Breast epithelium (tissue), 3 donors: ENCODE measurements at regions not wholly inside any gene's neighbourhood (a gene's known extent, or its start where the extent isn't known, plus 50 kb on each side); places are given as distances from the start of the nearest gene placed in this dataset.

Experiments used
- POLR2A ChIP-seq: fragments of 450-650 bp; IDR thresholded peaks from one replicate; pipeline ENCODE4 v1.6.1; 2016; ENCODE audit warnings: antibody characterized with exemption, mild to moderate bottlenecking, moderate library complexity
- TF ChIP-seq, protein P1 (sequence below), 3 donors: fragments of 450-650 bp; IDR thresholded peaks; one replicate each; pipeline ENCODE4 v1.5.1; 2016 to 2017; ENCODE audit warnings: antibody characterized with exemption in 3 of 3, mild to moderate bottlenecking in 3 of 3, moderate library complexity in 3 of 3

DNA sequence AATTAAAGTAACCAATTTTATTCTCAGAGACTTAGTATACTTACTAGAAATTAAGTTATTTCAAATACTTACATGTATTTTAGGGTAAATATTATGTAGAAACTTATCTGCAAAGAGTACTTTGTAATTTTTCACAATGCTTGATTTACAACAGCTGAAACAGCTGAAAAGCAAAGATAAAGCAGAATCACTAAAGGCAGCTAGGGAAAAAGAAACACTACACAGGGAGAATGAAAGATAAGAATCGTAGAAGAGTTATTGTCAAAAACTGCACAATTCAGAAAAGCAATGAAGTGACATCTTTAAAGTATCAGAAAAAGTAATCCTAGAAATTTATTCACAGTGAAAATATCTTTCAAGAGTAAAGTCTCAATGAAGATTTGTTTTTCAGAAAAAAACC, 69.7 kb upstream of the ZNF804B start:
- no peak for TF ChIP-seq POLR2A
- TF ChIP-seq, protein P1, sequence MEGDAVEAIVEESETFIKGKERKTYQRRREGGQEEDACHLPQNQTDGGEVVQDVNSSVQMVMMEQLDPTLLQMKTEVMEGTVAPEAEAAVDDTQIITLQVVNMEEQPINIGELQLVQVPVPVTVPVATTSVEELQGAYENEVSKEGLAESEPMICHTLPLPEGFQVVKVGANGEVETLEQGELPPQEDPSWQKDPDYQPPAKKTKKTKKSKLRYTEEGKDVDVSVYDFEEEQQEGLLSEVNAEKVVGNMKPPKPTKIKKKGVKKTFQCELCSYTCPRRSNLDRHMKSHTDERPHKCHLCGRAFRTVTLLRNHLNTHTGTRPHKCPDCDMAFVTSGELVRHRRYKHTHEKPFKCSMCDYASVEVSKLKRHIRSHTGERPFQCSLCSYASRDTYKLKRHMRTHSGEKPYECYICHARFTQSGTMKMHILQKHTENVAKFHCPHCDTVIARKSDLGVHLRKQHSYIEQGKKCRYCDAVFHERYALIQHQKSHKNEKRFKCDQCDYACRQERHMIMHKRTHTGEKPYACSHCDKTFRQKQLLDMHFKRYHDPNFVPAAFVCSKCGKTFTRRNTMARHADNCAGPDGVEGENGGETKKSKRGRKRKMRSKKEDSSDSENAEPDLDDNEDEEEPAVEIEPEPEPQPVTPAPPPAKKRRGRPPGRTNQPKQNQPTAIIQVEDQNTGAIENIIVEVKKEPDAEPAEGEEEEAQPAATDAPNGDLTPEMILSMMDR (IDR thresholded peaks at IDR 0.05): no peak
